D341Med (cell line): ENCODE measurements at regions not wholly inside any gene's neighbourhood (a gene's known extent, or its start where the extent isn't known, plus 50 kb on each side); places are given as distances from the start of the nearest gene placed in this dataset.
A peak's percentile ranks its signal among the peaks of the same experiment; 100 is the strongest.

ENCODE experiments used
- DNase-seq: peaks from one replicate; pipeline ENCODE4 v3.0.0; 2012; ENCODE audit warnings: low spot score

DNA sequence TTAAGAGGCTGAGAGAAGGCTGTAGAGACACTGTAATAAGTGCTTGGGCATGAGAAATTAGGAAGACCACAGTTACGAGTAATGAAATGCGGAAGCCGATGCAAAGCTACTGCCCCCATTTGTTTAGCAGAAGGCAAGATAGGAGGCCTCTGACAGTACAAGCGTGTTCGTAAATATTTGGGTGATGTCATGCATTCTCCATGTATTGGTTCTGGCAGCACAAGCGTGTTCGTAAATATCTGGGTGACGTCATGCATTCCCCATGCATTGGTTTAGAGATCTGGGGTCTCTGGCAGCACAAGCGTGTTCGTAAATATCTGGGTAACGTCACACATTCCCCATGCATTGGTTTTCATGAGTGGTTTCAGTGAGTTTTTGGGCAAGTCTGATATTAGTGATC lies 661.5 kb upstream of the FRG1 start:
- no peak for DNase-seq

DNA sequence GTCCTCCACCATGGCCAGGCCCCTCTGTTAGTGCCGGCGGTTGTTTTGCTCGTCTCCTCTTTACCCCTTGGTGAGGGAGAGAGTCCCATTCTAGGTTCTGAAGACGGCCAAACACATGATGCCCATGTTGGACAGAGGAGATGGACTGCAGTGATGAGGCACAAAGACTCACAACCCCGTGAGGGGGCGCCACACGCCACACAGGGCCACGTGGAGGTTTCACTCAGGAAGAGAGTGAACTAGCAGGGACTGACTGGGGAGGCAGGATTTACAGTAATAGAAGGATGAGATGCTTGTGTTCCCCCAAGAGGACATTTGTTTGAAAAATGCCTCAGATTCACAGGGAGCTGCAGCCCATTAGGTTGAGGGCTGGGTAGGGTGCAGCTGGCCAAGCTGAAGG lies 655.3 kb upstream of the FRG1 start:
- DNase-seq, result no peak

DNA sequence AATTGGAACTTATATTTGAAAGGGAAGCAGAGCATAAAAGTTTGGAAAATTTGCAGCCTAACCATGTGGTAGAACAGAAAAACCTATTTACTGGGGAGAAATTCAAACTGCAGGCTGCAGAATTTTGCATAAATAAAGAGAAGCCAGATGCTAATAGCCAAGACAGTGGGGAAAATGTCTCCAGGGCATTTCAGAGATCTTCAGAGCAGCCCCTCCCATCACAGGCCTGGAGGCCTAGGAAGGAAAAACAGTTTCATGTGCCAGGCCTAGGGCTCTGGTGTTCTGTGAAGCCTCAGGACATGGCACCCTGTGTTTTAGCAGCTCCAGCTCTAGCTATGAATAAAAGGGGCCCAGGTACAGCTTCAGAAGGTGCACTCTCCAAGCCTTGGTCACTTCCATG lies 648.7 kb upstream of the FRG1 start:
- DNase-seq, result no peak

DNA sequence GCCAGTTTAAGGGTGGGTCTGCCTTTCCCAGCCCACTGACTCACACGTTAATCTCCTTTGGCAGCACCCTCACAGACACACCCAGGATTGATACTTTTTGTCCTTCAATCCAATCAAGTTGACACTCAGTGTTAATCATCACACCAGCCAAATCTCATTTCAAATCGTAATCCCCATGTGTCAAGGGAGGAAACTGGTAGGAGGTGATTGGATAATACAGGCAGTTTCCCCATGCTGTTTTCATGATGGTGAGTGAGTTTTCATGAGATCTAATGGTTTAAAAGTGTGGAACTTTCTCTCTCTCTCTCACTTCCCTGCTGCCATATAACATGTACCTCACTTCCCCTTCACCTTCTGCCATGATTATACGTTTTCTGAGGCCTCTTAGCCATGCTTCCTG lies 647.2 kb upstream of the FRG1 start:
- DNase-seq, result no peak

DNA sequence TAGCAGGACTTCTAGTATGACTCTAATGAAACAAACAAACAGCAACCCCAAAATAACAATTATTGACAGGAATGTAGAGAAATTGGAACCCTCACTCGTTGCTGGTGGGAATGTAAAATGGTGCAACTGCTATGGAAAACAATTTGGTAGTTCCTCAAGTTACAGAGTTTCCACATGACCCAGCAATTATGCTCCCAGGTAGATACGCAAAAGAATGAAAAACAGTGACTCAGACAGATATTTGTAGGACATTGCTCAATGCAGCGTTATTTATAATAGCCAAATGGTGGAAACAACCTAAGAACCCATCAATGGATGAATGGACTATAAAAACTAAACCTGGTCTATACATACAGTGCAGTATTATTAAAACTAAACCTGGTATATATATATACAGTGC lies 646.1 kb upstream of the FRG1 start:
- DNase-seq, result no peak

DNA sequence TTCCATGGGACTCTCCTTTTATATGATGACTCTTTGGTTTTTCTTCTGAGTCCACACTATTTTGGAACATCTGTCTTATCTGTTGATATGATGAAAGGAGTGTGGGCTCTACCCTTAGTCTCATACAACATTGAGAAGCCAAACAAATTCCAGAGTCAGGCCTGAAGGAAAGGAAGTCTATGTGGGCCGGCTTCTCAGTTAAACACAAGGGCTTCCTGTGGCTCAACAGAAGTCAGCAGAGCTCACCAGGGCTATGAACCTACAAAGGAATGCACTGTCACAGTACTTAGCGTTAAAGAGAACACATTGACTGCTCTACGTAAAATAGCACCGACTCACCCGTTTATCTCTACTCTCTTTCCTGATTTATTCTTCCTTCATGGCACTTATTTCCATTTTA lies 641.0 kb upstream of the FRG1 start:
- no peak for DNase-seq

DNA sequence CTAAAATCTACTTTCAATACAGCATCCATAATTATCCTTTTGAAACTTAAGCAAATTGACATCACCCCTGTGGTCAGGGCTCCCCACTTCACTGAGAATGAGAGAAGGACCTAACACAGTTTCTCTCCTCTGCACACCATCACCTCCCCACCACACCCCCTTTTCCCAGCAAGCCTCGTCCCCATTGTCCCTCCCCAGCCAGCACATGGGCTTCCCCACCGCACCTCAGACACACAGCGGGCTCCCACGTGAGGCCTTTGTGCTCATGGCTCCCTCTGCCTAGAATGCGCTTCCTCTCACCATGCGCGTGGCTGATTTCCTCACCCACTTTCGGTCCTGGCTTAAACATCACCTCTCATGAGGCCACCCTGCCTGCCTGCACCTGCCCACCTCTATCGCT lies 639.0 kb upstream of the FRG1 start:
- DNase-seq, result no peak

DNA sequence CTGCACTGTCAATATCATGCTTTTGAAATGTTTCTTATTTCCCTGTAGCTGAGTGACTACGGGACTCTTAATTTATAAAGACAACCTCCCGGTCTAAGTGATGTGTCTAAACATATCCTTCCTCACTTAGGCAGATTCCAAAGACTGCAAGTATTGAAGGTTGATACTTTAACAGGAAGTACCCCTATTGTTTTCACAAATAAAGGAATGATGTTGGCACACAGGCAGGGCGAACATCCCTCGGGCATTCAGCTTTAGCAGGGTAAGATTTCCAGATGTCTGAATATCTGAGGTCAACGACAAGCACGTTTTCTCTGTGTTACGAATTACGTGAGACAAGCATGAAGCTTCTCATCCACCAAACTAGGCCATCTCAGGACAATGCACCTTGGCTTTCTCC lies 638.0 kb upstream of the FRG1 start:
- DNase-seq, result no peak

DNA sequence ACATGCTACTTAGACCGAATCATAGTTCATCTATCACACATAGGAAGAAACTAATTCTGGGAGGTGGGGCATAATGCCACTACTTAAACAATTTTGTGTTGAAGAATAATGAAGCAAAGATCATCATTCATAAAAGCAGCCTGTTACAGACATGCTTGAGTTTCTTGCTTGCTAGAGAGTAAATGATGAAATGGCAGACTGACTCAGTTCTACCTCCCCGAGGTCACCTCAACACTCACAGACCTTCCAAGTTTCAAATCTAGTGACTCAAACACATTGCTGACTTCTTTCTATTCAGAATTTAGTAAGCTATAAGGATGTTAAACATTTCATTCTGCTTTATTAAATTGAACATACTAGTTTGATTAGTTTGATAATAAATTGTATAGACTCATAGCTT lies 636.5 kb upstream of the FRG1 start:
- no peak for DNase-seq

DNA sequence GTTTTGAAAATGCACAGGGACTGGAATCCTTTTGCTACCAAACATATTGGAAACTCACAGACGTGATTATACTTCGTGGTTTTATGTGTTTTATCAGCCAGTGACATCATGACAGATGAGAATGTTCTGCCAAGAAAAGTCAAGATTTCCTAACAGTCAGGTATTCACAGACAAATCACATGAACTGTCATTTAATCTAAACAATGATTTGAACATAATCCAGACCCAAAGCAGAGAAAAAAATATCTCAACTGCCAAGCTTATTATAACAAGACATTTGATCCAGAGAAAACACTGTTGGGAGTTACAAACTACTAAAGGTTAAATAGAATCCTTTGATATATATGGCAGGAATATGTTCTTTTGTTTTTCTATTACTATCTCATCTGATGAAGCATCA lies 635.9 kb upstream of the FRG1 start:
- DNase-seq, result no peak

DNA sequence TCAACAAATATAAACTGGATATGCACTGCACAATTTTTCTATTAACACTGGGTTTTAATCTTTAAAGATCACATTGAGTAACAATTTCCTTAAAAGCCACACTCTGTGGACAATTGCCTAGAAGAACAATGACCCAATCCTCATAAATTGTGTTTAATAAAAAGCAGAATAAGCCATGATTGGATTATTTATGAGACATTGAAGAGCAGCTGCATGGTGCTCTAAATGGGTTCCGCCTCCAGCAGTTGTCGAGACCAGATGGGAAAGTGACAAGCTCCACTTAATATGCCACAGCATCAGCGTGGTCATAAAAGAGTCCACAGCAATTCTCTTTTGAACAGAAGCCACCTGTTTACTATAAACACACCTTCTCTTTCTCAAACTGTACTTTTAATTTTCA lies 635.2 kb upstream of the FRG1 start:
- DNase-seq, result no peak

DNA sequence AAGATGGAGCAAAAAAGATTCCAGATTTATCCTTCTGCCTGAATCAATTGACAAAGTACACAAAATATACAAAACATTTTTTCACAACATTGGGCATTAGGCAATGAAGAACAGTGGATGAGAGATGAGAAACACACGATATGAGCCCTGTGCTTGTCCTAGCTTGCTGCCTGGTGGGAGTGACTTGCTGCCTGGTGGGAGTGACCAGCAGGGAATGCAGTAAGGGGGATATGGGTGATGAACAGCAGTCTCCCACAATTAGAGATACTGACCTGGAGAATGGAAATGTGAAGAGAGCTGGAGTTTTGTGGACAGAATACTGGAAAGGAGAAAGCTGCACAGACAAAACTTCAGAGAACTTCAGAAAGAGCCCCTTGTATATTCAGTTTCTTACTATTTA lies 629.4 kb upstream of the FRG1 start:
- DNase-seq, result no peak

DNA sequence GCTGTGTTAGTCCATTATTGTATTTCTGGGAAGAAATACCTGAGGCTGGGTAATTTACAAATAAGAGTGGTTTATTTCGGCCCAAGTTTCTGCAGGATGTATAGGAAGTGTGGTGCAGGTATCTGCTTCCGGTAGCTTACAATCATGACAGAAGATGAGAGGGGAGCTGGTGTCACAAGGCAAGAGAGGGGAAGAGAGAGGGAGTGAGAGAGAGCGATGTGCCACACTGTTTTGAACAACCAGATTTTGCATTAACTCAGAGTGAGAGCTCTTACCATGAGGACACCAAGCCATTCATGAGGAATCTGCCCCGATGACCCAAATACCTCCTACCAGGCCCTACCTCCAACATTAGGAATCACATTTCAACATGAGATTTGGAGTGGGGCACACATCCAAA lies 627.6 kb upstream of the FRG1 start:
- no peak for DNase-seq

DNA sequence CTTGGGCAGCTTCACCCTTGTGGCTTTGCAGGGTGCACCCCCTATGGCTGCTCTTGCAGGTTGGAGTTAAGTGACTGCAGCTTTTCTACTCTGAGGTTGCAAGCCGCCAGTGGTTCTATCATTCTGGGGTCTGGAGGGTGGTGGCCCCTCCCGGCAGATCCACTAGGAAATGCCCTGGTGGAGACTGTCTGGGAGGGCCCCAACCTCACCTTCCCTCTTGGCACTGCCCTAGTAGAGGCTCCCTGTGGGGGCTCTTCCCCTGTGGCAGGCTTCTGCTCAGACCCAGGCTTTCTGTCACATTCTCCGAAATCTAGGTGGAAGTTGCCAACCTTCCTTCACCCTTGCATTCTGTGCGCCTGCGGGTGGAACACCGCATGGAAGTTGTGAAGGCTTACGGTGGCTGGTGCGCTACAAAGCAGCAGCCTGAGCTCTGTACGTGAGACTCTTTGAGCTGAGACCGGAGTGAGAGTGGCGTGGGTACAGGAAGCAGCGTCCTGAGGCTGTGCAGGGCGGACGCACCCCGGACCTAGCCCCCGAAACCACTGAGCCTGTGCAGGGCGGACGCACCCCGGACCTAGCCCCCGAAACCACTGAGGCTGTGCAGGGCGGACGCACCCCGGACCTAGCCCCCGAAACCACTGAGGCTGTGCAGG lies 626.7 kb upstream of the FRG1 start:
- DNase-seq, result no peak

DNA sequence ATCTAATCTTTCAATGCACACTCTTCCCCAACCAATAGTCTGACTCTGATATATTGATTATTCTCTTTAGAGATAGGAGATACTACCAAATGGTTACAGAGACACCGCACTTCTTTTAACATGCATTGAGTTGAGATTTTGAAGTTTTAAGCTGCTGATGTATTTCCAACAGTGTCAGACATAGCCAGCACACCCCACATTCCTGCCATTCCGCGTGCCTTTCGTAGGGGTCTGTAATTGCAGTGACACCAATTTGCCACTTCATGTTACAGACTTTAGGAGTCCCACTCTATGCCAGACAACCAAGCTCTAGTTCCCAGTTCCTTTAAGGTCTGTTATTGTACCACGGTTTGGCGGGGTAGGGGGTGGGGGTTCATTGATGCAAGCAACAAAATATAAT lies 618.2 kb upstream of the FRG1 start:
- DNase-seq, result no peak

DNA sequence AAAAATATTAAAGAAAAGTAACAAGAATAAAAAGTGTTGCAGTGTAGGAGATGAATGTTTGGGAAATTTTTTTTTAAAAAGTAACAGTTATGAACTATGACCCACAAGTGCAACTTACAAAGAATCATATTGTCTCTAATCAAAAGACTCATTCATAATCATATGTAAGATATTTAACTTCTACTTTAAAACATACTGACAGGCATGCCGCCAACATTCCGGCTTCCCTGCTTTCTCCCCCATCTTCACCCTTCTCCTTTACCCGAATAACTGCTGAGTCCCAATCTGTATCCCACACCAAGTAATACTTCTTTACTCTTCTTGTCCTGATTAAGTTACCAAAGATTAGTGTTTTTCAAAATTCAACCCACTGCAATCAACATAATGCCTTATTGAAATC lies 598.8 kb upstream of the FRG1 start:
- DNase-seq, result no peak

DNA sequence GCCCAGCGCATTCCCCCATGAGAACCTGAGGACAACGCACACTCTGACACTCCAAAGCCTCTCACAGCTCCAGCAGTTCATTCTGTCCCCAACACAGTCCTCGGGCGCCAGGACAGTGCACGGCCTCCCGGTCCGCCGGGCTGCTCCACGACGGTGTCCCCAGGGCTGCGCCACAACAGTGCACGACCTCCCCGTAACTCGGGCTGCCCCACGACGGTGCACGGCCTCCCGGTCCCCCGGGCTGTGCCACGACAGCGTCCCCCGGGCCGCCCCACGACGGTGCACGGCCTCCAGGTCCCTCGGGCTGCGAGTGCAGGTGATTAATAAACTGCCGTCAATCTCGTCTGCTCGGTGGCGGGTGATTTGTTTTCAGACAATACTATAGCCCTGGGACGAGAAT lies 585.1 kb upstream of the FRG1 start:
- DNase-seq, result no peak

DNA sequence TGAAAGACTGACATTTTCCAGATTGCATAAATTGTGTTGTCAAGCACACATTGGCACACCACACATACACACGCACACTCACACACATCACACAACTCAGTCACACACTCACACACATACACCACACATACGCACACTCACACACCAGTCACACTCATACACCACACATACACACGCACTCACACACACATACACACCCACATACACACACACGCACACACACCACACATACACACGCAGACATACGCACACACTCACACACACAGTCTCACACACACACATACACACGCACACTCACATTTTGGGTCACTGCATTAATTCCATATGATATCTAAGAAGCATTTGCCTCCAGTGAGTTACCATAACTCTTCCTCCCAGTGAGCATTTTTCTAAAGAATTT lies 578.3 kb upstream of the FRG1 start:
- no peak for DNase-seq

DNA sequence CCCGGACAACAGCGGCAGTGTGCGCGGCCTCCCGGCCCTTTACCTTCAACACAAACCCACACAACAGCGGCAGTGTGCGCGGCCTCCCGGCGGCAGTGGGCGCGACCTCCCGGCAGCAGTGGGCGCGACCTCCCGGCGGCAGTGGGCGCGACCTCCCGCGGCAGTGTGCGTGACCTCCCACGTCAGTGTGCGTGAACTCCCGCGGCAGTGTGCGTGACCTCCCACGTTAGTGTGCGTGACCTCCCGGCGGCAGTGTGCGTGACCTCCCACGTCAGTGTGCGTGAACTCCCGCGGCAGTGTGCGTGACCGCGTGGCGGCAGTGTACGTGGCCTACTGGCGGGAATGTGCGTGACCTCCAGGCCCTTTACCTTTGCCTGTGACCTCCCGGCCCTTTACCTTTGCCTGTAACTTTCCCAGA lies 576.6 kb upstream of the FRG1 start:
- peak; percentile 61 for DNase-seq

DNA sequence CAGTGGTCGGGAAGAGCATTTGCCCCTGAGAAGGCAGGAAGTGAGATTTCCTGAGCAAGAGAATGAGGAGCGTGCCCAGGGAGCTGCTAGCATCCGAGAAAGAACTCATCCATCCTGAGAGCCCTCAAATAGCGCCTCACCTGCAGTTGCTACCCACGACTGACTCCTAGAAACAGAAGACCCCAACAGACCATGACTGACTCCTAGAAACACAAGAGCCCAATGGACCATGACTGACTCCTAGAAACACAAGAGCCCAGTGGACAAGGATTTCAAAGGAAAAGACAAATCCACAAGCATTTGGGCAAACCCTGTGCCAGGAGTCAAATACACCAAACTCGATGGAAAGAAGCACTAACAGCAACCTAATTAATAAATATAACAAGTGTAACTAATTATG lies 575.2 kb upstream of the FRG1 start:
- no peak for DNase-seq

DNA sequence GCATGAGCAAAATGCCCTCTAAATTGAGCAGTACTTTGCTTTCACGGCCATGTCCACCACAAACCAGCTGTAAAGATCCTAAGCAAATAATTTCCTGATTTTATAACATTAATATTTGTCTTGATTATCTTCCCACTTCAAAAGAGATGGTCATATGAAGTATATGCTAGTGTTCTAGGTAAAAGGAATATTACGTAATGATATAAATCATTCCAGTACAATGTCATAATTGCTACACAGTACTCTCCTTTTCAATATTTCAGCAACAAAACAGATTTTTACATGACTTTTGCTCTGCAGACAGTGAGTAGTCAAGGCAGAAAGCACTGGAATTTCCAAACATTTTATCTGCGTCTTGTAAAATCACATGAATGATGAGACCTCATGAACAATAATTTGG lies 572.8 kb upstream of the FRG1 start:
- DNase-seq, result no peak

DNA sequence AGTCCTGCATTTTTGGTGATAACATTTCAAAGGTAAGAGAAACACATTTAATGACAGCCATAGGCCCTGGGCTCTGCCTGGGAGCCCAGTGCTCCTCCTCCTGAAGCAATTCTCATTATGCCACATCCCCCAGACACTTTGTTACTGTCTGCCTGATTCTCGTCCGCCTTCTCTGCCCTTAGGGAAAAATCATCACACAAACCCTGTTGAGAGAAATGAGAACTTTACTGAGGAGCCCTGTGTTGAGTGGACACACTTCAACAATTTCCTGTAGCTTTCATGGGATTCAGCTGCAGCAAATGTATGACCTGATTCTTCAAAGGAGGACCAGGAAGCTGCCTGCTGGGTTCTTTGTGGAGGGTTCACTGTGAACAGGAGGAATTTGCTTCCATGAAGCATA lies 566.5 kb upstream of the FRG1 start:
- DNase-seq, result no peak

DNA sequence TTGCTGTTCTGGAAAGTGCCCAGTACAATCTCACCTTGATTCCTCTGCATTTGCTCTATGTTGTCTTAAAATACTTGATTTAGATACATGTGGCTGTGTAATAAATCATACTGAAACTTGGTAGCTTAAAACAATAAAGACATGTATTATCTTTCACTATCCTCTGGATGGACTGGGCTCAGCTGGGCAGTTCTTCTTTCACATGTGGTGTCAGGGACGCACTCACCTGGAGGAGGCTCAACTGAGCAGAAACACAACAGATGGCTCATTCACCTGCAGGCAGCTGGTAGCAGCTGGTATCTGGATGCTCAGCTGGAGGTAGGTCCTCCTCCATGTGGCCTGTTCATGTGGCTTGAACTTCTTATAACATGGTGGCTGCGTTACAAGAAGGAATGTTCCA lies 563.8 kb upstream of the FRG1 start:
- no peak for DNase-seq

DNA sequence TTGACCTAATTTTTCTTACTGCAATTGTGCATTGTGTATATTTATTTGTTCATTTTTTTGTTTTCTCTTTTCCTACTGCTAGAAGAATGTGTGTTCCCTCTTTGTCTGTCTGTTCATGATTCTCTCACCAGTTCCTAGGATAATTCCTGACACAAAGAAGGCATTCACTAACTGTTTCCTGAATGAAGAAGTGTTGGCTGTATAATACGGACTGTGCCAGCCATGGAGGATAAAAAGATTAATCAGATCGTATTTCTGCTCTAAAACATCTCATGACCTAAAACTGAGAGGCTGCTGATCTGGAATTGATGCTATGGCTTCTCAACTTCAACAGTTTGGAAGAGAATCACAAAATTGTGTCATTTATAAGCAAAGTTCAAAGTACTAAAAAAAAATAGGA lies 563.1 kb upstream of the FRG1 start:
- DNase-seq, result no peak

DNA sequence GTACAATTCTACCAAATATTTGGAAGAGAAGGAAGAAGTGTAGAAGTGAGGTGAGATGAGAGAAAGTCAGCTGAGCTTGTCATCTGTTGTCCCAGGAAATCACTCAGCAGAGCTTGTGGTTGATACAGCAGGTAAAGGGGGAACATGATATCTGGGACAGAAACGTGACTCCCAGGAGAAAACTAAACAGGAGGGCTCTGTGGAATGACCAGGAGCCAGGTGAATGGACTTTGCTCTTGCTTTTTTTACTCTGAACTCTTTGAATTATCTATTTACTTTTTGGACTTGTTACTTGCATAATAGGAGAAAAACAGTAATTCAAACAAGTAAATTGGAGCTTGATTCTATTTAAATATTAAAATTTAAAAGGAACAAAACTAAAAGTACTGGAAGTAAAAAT lies 555.6 kb upstream of the FRG1 start:
- no peak for DNase-seq
